Kasumi-1 (cell line): ENCODE measurements at regions not wholly inside any gene's neighbourhood (a gene's known extent, or its start where the extent isn't known, plus 50 kb on each side); places are given as distances from the start of the nearest gene placed in this dataset.
"Not testable (repeated sequence)": the region's sequence is repeated elsewhere in the genome, so short reads cannot be mapped to it uniquely, and the experiment has no call there.

Experiments used
- DNase-seq, 2 experiments: peaks; one replicate each; lab custom pipeline; 2025; lab: John Stamatoyannopoulos, UW

- DNase-seq: no peak
These were observed 213.0 kb downstream of the NKX6-1 start for GRCh38 chr4:84286048-84286447.

GRCh38 chr4:84279678-84280077 lies 219.4 kb downstream of the NKX6-1 start:
- DNase-seq: no peak

GRCh38 chr4:84277923-84278322 lies 221.2 kb downstream of the NKX6-1 start:
- no peak for DNase-seq

GRCh38 chr4:84276752-84277151 lies 222.3 kb downstream of the NKX6-1 start:
- DNase-seq: no peak

- no peak for DNase-seq
These were observed 229.5 kb downstream of the NKX6-1 start for GRCh38 chr4:84269536-84270044.

GRCh38 chr4:84264652-84265051 lies 234.4 kb downstream of the NKX6-1 start:
- no peak for DNase-seq

- DNase-seq: peak; percentile 19 to 65
These were observed 235.7 kb downstream of the NKX6-1 start for GRCh38 chr4:84263415-84263814.

GRCh38 chr4:84260495-84260894 lies 238.6 kb downstream of the NKX6-1 start:
- DNase-seq: no peak

- peak; percentile 38 to 42 for DNase-seq
These were observed 239.9 kb downstream of the NKX6-1 start for GRCh38 chr4:84258905-84259830.

GRCh38 chr4:84254537-84254936 lies 244.6 kb downstream of the NKX6-1 start:
- no peak for DNase-seq

- DNase-seq: no peak
These were observed 249.6 kb downstream of the NKX6-1 start for GRCh38 chr4:84249521-84249920.

- not testable (repeated sequence) for DNase-seq
These were observed 254.1 kb downstream of the NKX6-1 start for GRCh38 chr4:84245042-84245441.

GRCh38 chr4:84244346-84244801 lies 254.7 kb downstream of the NKX6-1 start:
- DNase-seq: not testable (repeated sequence)

GRCh38 chr4:84243685-84244084 lies 255.4 kb downstream of the NKX6-1 start:
- no peak for DNase-seq

GRCh38 chr4:84239278-84239845 lies 259.7 kb downstream of the NKX6-1 start:
- no peak for DNase-seq

- peak in 1 of 2 experiments; percentile 6 for DNase-seq
These were observed 260.6 kb downstream of the NKX6-1 start for GRCh38 chr4:84238247-84239090.

- DNase-seq: no peak
These were observed 262.1 kb downstream of the NKX6-1 start for GRCh38 chr4:84237008-84237407.

GRCh38 chr4:84235126-84235944 lies 263.8 kb downstream of the NKX6-1 start:
- no peak for DNase-seq

GRCh38 chr4:84232309-84233095 lies 266.6 kb downstream of the NKX6-1 start:
- DNase-seq: no peak

GRCh38 chr4:84231539-84232055 lies 267.5 kb downstream of the NKX6-1 start:
- no peak for DNase-seq
